H9 (cell line): ENCODE measurements at regions not wholly inside any gene's neighbourhood (a gene's known extent, or its start where the extent isn't known, plus 50 kb on each side); places are given as distances from the start of the nearest gene placed in this dataset.

Experiments
- DNase-seq: peaks from one replicate; pipeline ENCODE4 v3.0.0-alpha.2; 2017
- H2AFZ ChIP-seq: one replicate; pipeline ENCODE4 v1.6.1; 2013; ENCODE audit warnings: mild to moderate bottlenecking, low read length, control low read depth, moderate library complexity
- H2AK5ac ChIP-seq: 2 replicates; pipeline ENCODE4 v1.6.1; 2013; ENCODE audit warnings: low read length, control low read depth, mixed read lengths; ENCODE audit not compliant: insufficient read length
- H2BK120ac ChIP-seq: one replicate; pipeline ENCODE4 v1.6.1; 2013; ENCODE audit warnings: low read depth, mild to moderate bottlenecking, low read length, control low read depth, inconsistent platforms; ENCODE audit not compliant: poor library complexity, severe bottlenecking
- H2BK12ac ChIP-seq: 2 replicates; pipeline ENCODE4 v1.6.1; 2013; ENCODE audit warnings: low read length, control low read depth, mixed read lengths, low read depth; ENCODE audit not compliant: insufficient read length
- H2BK15ac ChIP-seq: 2 replicates; pipeline ENCODE4 v1.6.1; 2013; ENCODE audit warnings: low read depth, low read length, control low read depth
- H2BK20ac ChIP-seq: one replicate; pipeline ENCODE4 v1.6.1; 2013; ENCODE audit warnings: low read depth, mild to moderate bottlenecking, low read length, control low read depth, inconsistent platforms; ENCODE audit not compliant: poor library complexity, severe bottlenecking
- H2BK5ac ChIP-seq: 2 replicates; pipeline ENCODE4 v1.6.1; 2013; ENCODE audit warnings: low read length, control low read depth, mixed read lengths; ENCODE audit not compliant: insufficient read length
- H3K14ac ChIP-seq: 2 replicates; pipeline ENCODE4 v1.6.1; 2013; ENCODE audit warnings: low read length, control low read depth; ENCODE audit not compliant: insufficient read depth
- H3K18ac ChIP-seq: 2 replicates; pipeline ENCODE4 v1.6.1; 2013; ENCODE audit warnings: low read depth, mild to moderate bottlenecking, mixed read lengths, low read length, control low read depth; ENCODE audit not compliant: insufficient read length
- H3K23ac ChIP-seq: 2 replicates; pipeline ENCODE4 v1.6.1; 2013; ENCODE audit warnings: low read length, control low read depth, mixed read lengths, low read depth; ENCODE audit not compliant: insufficient read length
- H3K23me2 ChIP-seq: 2 replicates; pipeline ENCODE4 v1.6.1; 2013; ENCODE audit warnings: low read depth, mild to moderate bottlenecking, mixed read lengths, low read length, control low read depth; ENCODE audit not compliant: insufficient read length, poor library complexity, severe bottlenecking
- H3K27ac ChIP-seq: 2 replicates; pipeline ENCODE4 v1.5.1; 2013; ENCODE audit warnings: low read length, control low read depth, mixed read lengths, low read depth; ENCODE audit not compliant: insufficient read length
- H3K27me3 ChIP-seq: 2 replicates; pipeline ENCODE4 v1.6.1; 2013; ENCODE audit warnings: low read length, control low read depth, inconsistent platforms; ENCODE audit not compliant: insufficient read depth
- H3K4ac ChIP-seq: 2 replicates; pipeline ENCODE4 v1.6.1; 2013; ENCODE audit warnings: low read depth, mild to moderate bottlenecking, control low read depth, inconsistent platforms, low read length, moderate library complexity
- H3K4me1 ChIP-seq: 2 replicates; pipeline ENCODE4 v1.6.1; 2013; ENCODE audit warnings: low read length, control low read depth, inconsistent platforms; ENCODE audit not compliant: insufficient read depth
- H3K4me2 ChIP-seq: 2 replicates; pipeline ENCODE4 v1.6.1; 2013; ENCODE audit warnings: low read length, control low read depth, mixed read lengths; ENCODE audit not compliant: insufficient read length, insufficient read depth
- H3K56ac ChIP-seq: 2 replicates; pipeline ENCODE4 v1.6.1; 2013; ENCODE audit warnings: low read depth, mild to moderate bottlenecking, mixed read lengths, low read length, control low read depth; ENCODE audit not compliant: insufficient read length
- H3K79me1 ChIP-seq: 2 replicates; pipeline ENCODE4 v1.6.1; 2013; ENCODE audit warnings: low read depth, mild to moderate bottlenecking, moderate library complexity, low read length, control low read depth, inconsistent platforms; ENCODE audit not compliant: insufficient read depth, poor library complexity, severe bottlenecking
- H3K79me2 ChIP-seq: 2 replicates; pipeline ENCODE4 v1.6.1; 2013; ENCODE audit warnings: low read length, control low read depth, inconsistent platforms; ENCODE audit not compliant: insufficient read depth
- H3K9ac ChIP-seq: 2 replicates; pipeline ENCODE4 v1.6.1; 2013; ENCODE audit warnings: low read length, control low read depth, mixed read lengths; ENCODE audit not compliant: insufficient read length; ENCODE audit errors: extremely low read depth
- H3K9me3 ChIP-seq: one replicate; pipeline ENCODE4 v1.6.1; 2013; ENCODE audit warnings: low read depth, low read length, inconsistent platforms; ENCODE audit not compliant: control insufficient read depth
- H3T11ph ChIP-seq: one replicate; pipeline ENCODE4 v1.6.1; 2013; ENCODE audit warnings: mild to moderate bottlenecking, low read length, control low read depth, inconsistent platforms
- H4K20me1 ChIP-seq: one replicate; pipeline ENCODE4 v1.6.1; 2013; ENCODE audit not compliant: control insufficient read depth, insufficient read length, insufficient read depth
- H4K5ac ChIP-seq: 2 replicates; pipeline ENCODE4 v1.6.1; 2013; ENCODE audit warnings: low read depth, mild to moderate bottlenecking, mixed read lengths, low read length, control low read depth; ENCODE audit not compliant: insufficient read length
- H4K8ac ChIP-seq: replicated peaks from 2 replicates; pipeline ENCODE4 v1.6.1; 2013; ENCODE audit warnings: low read length, control low read depth, mixed read lengths, low read depth; ENCODE audit not compliant: insufficient read length
- H4K91ac ChIP-seq: 2 replicates; pipeline ENCODE4 v1.6.1; 2013; ENCODE audit warnings: low read depth, mild to moderate bottlenecking, moderate library complexity, mixed read lengths, low read length, control low read depth; ENCODE audit not compliant: insufficient read length
- H3K27ac Mint-ChIP-seq, 3 experiments: 2 replicates in 2 of 3; 3 replicates in 1 of 3; pipeline ENCODE4 v1.8.0; 2020 to 2021; ENCODE audit warnings: mixed read lengths in 3 of 3, mild to moderate bottlenecking in 1 of 3, moderate library complexity in 1 of 3
- H3K27me3 Mint-ChIP-seq: 2 replicates; pipeline ENCODE4 v1.8.0; 2021; ENCODE audit warnings: low read depth, mild to moderate bottlenecking, moderate library complexity, mixed read lengths
- H3K36me3 Mint-ChIP-seq, 3 experiments: 2 replicates in 2 of 3; 3 replicates in 1 of 3; pipeline ENCODE4 v1.8.0; 2020 to 2021; ENCODE audit warnings: low read depth in 3 of 3, mixed read lengths in 3 of 3; ENCODE audit not compliant: insufficient read depth in 1 of 3
- H3K4me1 Mint-ChIP-seq, 2 experiments: 2 replicates each; pipeline ENCODE4 v1.8.0; 2020; ENCODE audit warnings: mixed read lengths in 2 of 2
- H3K4me3 Mint-ChIP-seq, 2 experiments: 2 replicates in 1 of 2; 3 replicates in 1 of 2; pipeline ENCODE4 v1.8.0; 2020 to 2021; ENCODE audit warnings: mild to moderate bottlenecking in 2 of 2, mixed read lengths in 2 of 2, moderate library complexity in 1 of 2
- H3K9me3 Mint-ChIP-seq, 2 experiments: 2 replicates in 1 of 2; 3 replicates in 1 of 2; pipeline ENCODE4 v1.8.0; 2020; ENCODE audit warnings: mild to moderate bottlenecking in 2 of 2, mixed read lengths in 2 of 2, moderate library complexity in 1 of 2
- CTCF ChIP-seq: fragments of 200-600 bp; sonication (generic); conservative IDR thresholded peaks from 3 replicates; pipeline ENCODE4 v1.8.0; 2021; ENCODE audit warnings: antibody characterized with exemption, mild to moderate bottlenecking
- WGBS: extraction: QIAGEN DNeasy Blood & Tissue Kit; methylation state at CpG from one replicate; pipeline ENCODE4 v1.1.7; 2013; ENCODE audit warnings: missing lambda C conversion rate, low lambda C conversion rate, mixed read lengths; ENCODE audit not compliant: insufficient read length; ENCODE audit errors: extremely low coverage; 5-methylcytosine and 5-hydroxymethylcytosine counted together

DNA sequence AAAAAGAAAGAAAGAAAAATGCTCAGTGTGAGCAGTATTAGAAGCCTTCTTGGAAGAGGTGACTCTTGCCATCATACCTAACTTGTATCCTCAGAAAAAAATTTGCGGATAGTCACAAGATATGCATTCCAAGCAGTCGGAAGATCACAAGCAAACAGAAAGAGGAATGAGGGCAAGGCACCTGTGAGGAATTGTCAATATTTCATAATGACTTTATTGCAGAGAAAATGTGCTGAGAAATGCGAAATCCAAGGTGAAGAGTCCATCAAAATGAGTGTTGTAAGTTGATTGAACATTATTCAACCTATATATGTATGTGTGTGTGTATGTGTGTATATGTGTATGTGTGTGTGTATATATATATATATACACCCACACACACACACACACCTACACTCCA is 1624.7 kb upstream of the LRRTM3 start:
- Histone ChIP-seq H4K5ac (no peak overlapping the region), H2BK20ac (no peak overlapping the region), H3K27me3 (no peaks in the 10 kb centered on the region), H2BK15ac (no peak overlapping the region), H3K4me2 (no peak overlapping the region), H3K56ac (no peak overlapping the region), H3K9me3 (no peaks in the 10 kb centered on the region), H4K20me1 (no peaks in the 10 kb centered on the region), H2AFZ (no peak overlapping the region), H3K79me2 (no peaks in the 10 kb centered on the region), H3K18ac (no peak overlapping the region), H3K4me1 (no peaks in the 10 kb centered on the region), H3K27ac (no peak overlapping the region), H2BK12ac (no peak overlapping the region), H3K9ac (no peak overlapping the region), H3K14ac (no peak overlapping the region), H2BK120ac (no peak overlapping the region), H4K8ac (no peak overlapping the region), H3K4ac (no peak overlapping the region), H3K23ac (no peak overlapping the region), H3K23me2 (no peaks in the 10 kb centered on the region), H2AK5ac (no peak overlapping the region), H2BK5ac (no peak overlapping the region), H3K79me1 (no peaks in the 10 kb centered on the region), H4K91ac (no peak overlapping the region), H3T11ph (no peak overlapping the region)
- no peaks in the 10 kb centered on the region for H3K36me3 Mint-ChIP-seq
- H3K9me3 Mint-ChIP-seq: no peaks in the 10 kb centered on the region
- no peak for TF ChIP-seq CTCF
- no peak overlapping the region for H3K4me3 Mint-ChIP-seq
- H3K27ac Mint-ChIP-seq: no peak overlapping the region
- H3K4me1 Mint-ChIP-seq: no peaks in the 10 kb centered on the region
- no peak for DNase-seq
- no peaks in the 10 kb centered on the region for H3K27me3 Mint-ChIP-seq
- WGBS: no CpG with 5 or more reads among the region's 3 CpGs
